ENCODE measurements at regions not wholly inside any gene's neighbourhood (a gene's known extent, or its start where the extent isn't known, plus 50 kb on each side); places are given as distances from the start of the nearest gene placed in this dataset.
A peak's percentile ranks its signal among the peaks of the same experiment; 100 is the strongest.

GRCh38 chr5:102114525-102115069, 181.5 kb downstream of the SLCO4C1 start:
- H2AFZ ChIP-seq (ENCODE audit: low read length): peak overlapping the region; percentile 23
- no peak overlapping the region for H3K27ac ChIP-seq (ENCODE audit: extremely low read length, insufficient read depth, low read length)
- intact Hi-C loops (cut with micrococcal nuclease; ENCODE audit: unreplicated experiment): no loop called here
- H3K4me2 ChIP-seq (ENCODE audit: low read depth, low read length): peak overlapping the region; percentile 37; the same call in 1 of the 2 replicates
- no peak overlapping the region; a peak in 1 of 6 replicates for H3K4me3 ChIP-seq (replicated peaks in 1 of 3; ENCODE audit: insufficient read depth in 1 of 3, low read depth in 2 of 3, low read length in 3 of 3)
- TF ChIP-seq, protein P1, sequence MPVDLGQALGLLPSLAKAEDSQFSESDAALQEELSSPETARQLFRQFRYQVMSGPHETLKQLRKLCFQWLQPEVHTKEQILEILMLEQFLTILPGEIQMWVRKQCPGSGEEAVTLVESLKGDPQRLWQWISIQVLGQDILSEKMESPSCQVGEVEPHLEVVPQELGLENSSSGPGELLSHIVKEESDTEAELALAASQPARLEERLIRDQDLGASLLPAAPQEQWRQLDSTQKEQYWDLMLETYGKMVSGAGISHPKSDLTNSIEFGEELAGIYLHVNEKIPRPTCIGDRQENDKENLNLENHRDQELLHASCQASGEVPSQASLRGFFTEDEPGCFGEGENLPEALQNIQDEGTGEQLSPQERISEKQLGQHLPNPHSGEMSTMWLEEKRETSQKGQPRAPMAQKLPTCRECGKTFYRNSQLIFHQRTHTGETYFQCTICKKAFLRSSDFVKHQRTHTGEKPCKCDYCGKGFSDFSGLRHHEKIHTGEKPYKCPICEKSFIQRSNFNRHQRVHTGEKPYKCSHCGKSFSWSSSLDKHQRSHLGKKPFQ (CRISPR knock-in tag; IDR thresholded peaks at IDR 0.05; ENCODE audit: insufficient replicate concordance): no peak
- TF ChIP-seq CCAR2 (optimal IDR thresholded peaks at IDR 0.05; ENCODE audit: low read depth, low read length): no peak
- TF ChIP-seq ZFYVE20 (CRISPR knock-in tag; IDR thresholded peaks at IDR 0.05; ENCODE audit: borderline replicate concordance, low read depth): no peak
- no peak for TF ChIP-seq NR0B2 (CRISPR knock-in tag; IDR thresholded peaks at IDR 0.05)
- TF ChIP-seq ZNF788 (CRISPR knock-in tag; IDR thresholded peaks at IDR 0.05; ENCODE audit: borderline replicate concordance): no peak
- TF ChIP-seq U2AF1 (optimal IDR thresholded peaks at IDR 0.05; ENCODE audit: low read depth, low read length): no peak
- no peak for TF ChIP-seq ZNF720 (CRISPR knock-in tag; IDR thresholded peaks at IDR 0.05)
- no peak for TF ChIP-seq PAWR (CRISPR knock-in tag; IDR thresholded peaks at IDR 0.05; ENCODE audit: borderline replicate concordance)
- TF ChIP-seq, protein P2, sequence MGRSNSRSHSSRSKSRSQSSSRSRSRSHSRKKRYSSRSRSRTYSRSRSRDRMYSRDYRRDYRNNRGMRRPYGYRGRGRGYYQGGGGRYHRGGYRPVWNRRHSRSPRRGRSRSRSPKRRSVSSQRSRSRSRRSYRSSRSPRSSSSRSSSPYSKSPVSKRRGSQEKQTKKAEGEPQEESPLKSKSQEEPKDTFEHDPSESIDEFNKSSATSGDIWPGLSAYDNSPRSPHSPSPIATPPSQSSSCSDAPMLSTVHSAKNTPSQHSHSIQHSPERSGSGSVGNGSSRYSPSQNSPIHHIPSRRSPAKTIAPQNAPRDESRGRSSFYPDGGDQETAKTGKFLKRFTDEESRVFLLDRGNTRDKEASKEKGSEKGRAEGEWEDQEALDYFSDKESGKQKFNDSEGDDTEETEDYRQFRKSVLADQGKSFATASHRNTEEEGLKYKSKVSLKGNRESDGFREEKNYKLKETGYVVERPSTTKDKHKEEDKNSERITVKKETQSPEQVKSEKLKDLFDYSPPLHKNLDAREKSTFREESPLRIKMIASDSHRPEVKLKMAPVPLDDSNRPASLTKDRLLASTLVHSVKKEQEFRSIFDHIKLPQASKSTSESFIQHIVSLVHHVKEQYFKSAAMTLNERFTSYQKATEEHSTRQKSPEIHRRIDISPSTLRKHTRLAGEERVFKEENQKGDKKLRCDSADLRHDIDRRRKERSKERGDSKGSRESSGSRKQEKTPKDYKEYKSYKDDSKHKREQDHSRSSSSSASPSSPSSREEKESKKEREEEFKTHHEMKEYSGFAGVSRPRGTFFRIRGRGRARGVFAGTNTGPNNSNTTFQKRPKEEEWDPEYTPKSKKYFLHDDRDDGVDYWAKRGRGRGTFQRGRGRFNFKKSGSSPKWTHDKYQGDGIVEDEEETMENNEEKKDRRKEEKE (IDR thresholded peaks at IDR 0.05): no peak
- TF ChIP-seq TARDBP (CRISPR knock-in tag; IDR thresholded peaks at IDR 0.05): no peak
- no peak for TF ChIP-seq MTA1 (CRISPR knock-in tag; IDR thresholded peaks at IDR 0.05; ENCODE audit: borderline replicate concordance)
- no peak for TF ChIP-seq ZNF282 (IDR thresholded peaks at IDR 0.05; ENCODE audit: partially characterized antibody)
- no peak for TF ChIP-seq TSC22D2 (CRISPR knock-in tag; IDR thresholded peaks at IDR 0.05; ENCODE audit: borderline replicate concordance)
- TF ChIP-seq IKZF5 (CRISPR knock-in tag; IDR thresholded peaks at IDR 0.05): no peak
- H3K9ac ChIP-seq (ENCODE audit: insufficient read depth, low read depth, low read length): no peak overlapping the region
- FAIRE-seq (no peak), ATAC-seq (peak; percentile 50; the same call in 2 of the 3 replicates), DNase-seq (ENCODE audit: low spot score) (no peak)
- H4K20me1 ChIP-seq (ENCODE audit: insufficient read depth, low read length): no peaks in the 10 kb centered on the region
- ChIA-PET POLR2A (no interaction called here), CTCF (ENCODE audit: low intra/inter-chr PET ratio, low total read pairs) (no interaction called here)
- H3K79me2 ChIP-seq (ENCODE audit: insufficient read depth, low read length): no peaks in the 10 kb centered on the region
- H3K9me3 ChIP-seq (ENCODE audit: low read length): no peaks in the 10 kb centered on the region
- H3K36me3 ChIP-seq (replicated peaks in 1 of 2; ENCODE audit: control insufficient read depth in 1 of 2, insufficient read depth in 2 of 2, low read length in 2 of 2): no peaks in the 10 kb centered on the region
- no TSS peak for BruUV-seq (replicated peaks)
- peaks cover 7% of the 10 kb centered on the region; the same call in 1 of the 2 replicates for H3K4me1 ChIP-seq (ENCODE audit: insufficient read depth, low read length)
- H3K27me3 ChIP-seq (ENCODE audit: control insufficient read depth in 1 of 2, insufficient read depth in 2 of 2, low read length in 2 of 2): no peaks in the 10 kb centered on the region
- in situ Hi-C loops (cut with HindIII; ENCODE audit: extremely low pct_ligation_motif_present, low pct_unique_long_range_greater_than_20kb): no loop called here
- 35% methylated on average over 5 of the region's 9 CpGs for WGBS (ENCODE audit: low lambda C conversion rate)
